ENCODE measurements at regions not wholly inside any gene's neighbourhood (a gene's known extent, or its start where the extent isn't known, plus 50 kb on each side); places are given as distances from the start of the nearest gene placed in this dataset.

DNA sequence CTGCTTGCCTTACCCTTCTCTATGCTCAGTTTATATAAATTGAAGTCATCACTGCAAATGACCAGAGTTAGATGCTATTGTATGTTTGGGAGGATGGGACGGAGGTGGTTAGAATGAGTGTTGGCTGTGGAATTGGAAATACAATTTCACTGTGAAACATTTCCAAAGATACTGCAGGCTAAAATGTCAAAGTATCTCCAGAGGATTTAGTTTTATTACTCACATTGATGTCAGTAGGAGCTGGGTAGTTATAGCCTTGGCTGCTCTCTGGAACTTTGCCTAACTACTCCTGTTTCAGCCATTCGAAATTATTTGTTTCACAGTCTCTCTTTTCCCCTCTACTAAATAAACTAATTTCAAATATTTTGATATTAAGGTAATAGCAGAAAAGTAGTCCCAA lies 92.6 kb upstream of the PPP3CA start:
- TF ChIP-seq, protein P1, sequence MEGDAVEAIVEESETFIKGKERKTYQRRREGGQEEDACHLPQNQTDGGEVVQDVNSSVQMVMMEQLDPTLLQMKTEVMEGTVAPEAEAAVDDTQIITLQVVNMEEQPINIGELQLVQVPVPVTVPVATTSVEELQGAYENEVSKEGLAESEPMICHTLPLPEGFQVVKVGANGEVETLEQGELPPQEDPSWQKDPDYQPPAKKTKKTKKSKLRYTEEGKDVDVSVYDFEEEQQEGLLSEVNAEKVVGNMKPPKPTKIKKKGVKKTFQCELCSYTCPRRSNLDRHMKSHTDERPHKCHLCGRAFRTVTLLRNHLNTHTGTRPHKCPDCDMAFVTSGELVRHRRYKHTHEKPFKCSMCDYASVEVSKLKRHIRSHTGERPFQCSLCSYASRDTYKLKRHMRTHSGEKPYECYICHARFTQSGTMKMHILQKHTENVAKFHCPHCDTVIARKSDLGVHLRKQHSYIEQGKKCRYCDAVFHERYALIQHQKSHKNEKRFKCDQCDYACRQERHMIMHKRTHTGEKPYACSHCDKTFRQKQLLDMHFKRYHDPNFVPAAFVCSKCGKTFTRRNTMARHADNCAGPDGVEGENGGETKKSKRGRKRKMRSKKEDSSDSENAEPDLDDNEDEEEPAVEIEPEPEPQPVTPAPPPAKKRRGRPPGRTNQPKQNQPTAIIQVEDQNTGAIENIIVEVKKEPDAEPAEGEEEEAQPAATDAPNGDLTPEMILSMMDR (IDR thresholded peaks at IDR 0.05; ENCODE audit: low read depth, low read length, poor library complexity, severe bottlenecking): no peak
- no peak for TF ChIP-seq EZH2phosphoT487 (IDR thresholded peaks at IDR 0.05; ENCODE audit: borderline replicate concordance, low read length)
